ENCODE measurements at regions not wholly inside any gene's neighbourhood (a gene's known extent, or its start where the extent isn't known, plus 50 kb on each side); places are given as distances from the start of the nearest gene placed in this dataset.
"Not testable (repeated sequence)": the region's sequence is repeated elsewhere in the genome, so short reads cannot be mapped to it uniquely, and the experiment has no call there.

DNA sequence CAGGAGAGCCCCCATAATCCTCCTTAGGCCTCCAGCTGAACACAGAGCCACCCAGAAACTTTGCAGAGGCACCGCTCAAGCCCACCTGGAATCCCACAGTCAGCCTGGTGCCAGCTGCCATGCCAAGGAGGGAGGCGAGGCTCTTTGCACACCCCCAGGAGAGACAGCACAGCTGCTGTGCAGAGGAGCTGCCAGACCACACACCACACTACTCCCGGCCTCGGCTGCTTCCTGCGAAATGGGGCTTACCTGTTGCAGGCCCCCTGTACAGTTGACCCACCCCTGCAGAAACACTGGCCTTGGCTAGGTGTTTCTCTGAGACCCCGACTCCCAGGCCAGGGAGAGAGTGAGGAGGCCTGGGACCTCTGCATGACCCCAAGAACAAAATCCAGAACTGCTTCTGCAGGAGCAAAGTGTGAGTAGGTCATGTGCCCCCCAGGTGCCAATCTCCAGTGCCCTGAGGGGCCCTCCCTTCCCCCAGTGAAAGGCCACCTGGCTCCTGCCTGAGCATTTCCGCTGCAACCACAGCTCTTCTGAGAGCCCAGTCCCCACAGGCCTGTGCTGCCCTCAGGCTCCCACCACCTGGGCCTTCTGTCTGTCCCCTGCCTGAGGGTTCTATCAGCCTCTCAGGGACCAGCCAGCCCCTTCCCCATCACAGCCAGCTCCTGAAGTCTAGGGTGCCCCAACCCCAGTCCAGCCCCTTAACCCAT, 580.4 kb downstream of the UQCRFS1 start:
- DNase-seq (ENCODE audit: low spot score) = no peak

DNA sequence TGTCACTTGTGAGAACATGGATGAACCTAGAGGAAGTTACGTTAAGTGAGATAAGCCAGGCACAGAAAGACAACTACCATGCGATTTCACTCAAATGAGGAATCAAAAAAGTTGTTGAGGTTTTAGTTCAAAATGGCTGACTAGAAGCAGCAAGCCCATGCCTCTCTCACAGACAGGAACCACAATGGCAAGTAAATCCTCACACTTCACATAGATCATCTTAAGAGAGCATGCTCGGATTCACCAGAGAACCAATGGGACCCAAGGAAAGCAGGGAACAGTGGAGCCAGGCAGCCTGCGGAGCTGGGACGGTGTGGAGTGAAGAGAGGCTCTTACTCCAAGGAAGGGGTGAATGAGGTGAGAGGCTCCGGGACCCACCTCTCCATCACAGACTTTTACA, 581.0 kb downstream of the UQCRFS1 start:
- DNase-seq (ENCODE audit: low spot score) = no peak

DNA sequence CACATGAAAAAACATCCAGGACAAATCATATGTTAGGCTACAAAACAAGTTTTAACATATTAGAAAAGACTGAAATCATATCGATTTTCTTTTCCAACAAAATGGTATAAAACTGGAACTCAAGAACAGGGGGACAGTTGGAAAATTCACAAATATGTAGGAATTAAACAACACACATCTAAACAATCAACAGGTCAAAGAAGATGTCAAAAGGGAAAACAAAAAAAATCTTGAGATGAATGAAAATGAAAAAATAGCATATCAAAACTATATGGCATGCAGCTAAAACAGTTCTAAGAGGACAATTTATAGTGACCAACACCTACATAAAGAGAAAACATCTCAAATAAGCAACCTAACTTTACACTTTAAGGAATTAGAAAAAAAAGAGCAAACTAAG, 585.3 kb downstream of the UQCRFS1 start:
- DNase-seq (ENCODE audit: low spot score) = no peak

DNA sequence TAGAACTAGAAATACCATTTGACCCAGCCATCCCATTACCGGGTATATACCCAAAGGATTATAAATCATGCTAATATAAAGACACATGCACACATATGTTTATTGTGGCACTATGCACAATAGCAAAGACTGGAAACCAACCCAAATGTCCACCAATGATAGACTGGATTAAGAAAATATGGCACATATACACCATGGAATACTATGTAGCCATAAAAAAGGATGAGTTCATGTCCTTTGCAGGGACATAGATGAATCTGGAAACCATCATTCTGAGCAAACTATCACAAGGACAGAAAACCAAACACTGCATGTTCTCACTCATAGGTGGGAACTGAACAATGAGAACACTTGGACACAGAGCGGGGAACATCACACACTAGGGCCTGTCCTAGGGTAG, 586.5 kb downstream of the UQCRFS1 start:
- DNase-seq (ENCODE audit: low spot score) = not testable (repeated sequence)

GRCh38 chr19:28619816-28620429, 593.0 kb downstream of the UQCRFS1 start:
- DNase-seq (ENCODE audit: low spot score) = no peak

GRCh38 chr19:28618504-28618903, 594.4 kb downstream of the UQCRFS1 start:
- no peak for DNase-seq (ENCODE audit: low spot score)

- no peak for DNase-seq (ENCODE audit: low spot score)
These were observed 597.0 kb downstream of the UQCRFS1 start for GRCh38 chr19:28615966-28616365.

DNA sequence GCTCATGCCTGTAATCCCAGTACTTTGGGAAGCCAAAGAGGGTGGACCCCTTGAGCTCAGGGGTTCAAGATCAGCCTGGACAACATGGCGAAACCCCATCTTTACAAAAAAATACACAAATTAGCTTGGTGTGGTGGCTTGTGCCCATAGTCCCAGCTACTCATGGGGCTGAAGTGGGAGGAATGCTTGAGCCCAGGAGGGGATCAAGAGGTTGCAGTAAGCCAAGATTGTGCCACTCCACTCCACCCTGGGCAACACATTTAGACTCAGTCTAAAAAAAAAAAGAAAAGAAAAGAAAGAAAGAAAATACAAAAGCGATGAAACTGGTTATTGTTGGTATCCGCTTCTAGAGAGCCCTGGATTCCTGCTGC, 597.4 kb downstream of the UQCRFS1 start:
- no peak for DNase-seq (ENCODE audit: low spot score)

DNA sequence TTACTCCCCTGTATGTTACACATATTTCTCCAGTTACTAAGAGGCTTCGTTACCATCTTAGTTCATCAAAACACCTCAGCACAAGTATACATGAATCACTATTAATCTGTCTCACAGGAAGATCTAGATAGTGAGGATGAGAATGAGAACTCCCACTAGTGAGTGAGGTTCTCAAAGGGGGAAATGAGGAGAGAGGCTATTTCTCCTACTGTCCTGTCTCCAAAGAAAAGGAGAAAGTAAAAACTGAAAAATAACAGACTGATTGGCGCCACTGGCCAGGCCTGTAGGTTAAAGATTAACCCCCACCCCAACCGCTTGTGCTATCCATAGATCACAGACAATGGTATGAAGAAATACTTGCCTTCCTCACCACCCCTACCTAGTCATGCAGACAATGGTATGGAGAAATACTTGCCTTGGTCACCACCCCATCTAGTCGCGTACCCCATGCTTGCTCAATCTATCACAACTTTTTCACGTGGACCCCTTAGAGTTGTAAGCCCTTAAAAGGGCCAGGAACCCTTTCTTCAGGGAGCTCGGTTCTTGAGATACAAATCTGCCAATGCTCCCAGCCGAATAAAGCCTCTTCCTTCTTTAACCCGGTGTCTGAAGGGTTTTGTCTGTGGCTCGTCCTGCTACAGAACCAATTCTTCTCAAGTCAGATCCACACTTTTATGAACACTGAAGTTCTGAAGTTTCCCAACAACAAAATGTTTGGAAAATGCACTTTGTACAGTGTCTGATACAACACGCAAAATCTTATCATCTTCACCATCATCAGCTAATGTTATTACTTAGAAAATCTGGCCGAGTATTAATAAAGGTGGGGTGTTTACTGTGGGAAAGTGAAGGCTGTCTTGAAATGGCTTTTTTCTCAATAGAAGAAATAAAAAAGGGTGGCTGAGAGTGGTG, 598.1 kb downstream of the UQCRFS1 start:
- no peak for DNase-seq (ENCODE audit: low spot score)

DNA sequence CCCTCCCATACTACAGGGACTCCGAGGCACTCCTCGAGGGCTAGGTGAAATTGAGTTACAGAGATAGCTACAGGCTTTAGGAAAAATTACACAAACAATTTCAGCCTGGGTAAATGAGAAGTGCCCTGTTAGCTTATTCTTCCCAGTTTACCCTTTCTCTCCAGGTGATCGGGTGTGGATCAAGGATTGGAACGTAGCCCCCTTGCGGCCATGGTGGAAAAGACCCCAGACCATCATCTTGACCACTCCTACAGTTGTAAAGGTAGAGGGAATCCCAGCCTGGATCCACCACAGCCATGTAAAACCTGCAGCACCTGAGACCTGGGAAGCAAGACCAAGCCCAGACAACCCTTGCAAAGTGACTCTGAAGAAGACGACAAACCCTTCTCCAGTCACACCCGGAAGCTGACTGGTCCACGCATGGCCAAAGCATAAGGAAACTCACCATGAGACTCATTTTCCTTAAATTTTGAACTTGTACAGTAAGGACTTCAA, 600.6 kb downstream of the UQCRFS1 start:
- no peak for DNase-seq (ENCODE audit: low spot score)

- DNase-seq (ENCODE audit: low spot score) = not testable (repeated sequence)
These were observed 601.6 kb downstream of the UQCRFS1 start for GRCh38 chr19:28611227-28611914.

DNA sequence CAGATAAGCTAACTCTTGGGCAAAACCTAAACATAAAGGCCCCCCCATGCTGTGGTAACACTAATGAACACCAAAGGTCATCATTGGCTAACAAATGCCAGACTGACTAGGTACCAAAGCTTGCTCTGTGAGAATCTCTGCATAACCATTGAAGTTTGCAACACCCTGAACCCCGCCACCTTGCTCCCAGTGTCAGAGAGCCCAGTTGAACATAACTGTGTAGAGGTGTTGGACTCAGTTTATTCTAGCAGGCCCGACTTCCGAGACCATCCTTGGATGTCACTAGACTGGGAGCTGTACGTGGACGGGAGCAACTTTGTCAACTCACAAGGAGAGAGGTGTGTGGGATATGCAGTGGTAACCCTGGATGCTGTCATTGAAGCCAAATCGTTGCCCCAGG, 602.2 kb downstream of the UQCRFS1 start:
- DNase-seq (ENCODE audit: low spot score) = no peak

DNA sequence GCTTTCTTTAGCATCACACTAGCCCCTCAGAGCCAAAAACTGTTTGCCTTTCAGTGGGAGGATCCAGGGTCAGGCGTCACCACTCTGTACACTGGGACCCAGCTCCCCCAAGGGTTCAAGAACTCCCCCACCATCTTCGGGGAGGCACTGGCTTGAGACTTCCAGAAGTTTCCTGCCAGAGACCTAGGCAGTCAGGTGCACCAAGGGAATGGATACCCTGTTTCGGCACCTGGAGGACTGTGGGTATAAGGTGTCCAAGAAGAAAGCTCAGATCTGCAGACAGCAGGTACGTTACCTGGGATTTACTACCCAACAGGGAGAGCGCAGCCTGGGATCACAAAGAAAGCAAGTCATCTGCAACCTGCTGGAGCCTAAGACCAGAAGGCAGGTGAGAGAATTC, 603.0 kb downstream of the UQCRFS1 start:
- DNase-seq (ENCODE audit: low spot score) = no peak

DNA sequence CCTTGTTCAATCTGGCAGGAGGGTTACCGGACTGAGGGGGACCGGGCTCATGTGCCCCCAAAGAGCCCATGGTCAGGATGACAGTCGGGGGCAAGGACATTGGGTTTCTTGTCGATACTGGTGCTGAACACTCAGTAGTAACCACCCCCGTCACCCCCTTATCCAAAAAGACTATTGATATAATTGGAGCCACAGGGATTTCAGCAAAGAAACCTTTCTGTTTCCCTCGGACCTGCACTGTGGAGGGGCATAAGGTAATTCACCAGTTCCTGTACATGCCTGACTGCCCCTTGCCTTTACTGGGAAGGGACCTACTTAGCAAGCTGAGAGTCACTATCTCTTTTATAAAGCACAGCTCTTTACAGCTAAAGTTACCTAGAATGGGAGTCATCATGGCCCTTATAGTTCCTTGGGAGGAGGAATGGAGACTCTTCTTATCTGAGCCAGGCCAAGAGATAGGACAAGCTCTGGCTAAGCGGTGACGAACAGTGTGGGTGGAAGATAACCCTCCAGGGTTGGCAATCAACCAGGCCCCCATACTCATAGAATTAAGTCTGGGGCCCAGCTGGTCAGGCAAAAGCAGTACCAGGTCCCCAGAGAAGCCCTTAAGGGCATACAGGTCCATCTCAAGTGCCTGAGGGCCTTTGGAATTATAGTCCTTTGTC, 603.7 kb downstream of the UQCRFS1 start:
- no peak for DNase-seq (ENCODE audit: low spot score)

DNA sequence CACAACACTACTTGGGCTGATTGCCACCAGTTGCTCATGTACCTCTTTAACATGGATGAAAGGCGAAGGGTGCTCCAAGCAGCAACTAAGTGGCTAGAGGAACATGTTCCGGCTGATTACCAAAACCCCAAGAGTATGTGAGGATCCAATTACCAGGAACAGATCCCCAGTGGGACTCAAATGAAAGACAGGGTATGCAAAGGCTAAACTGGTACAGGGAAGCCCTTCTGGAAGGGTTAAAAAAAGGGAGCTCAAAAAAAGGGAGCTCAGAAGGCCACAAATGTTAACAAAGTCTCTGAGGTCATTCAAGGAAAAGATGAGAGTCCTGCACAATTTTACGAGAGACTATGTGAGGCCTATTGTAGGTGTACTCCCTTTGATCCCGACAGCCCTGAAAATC, 604.7 kb downstream of the UQCRFS1 start:
- no peak for DNase-seq (ENCODE audit: low spot score)

DNA sequence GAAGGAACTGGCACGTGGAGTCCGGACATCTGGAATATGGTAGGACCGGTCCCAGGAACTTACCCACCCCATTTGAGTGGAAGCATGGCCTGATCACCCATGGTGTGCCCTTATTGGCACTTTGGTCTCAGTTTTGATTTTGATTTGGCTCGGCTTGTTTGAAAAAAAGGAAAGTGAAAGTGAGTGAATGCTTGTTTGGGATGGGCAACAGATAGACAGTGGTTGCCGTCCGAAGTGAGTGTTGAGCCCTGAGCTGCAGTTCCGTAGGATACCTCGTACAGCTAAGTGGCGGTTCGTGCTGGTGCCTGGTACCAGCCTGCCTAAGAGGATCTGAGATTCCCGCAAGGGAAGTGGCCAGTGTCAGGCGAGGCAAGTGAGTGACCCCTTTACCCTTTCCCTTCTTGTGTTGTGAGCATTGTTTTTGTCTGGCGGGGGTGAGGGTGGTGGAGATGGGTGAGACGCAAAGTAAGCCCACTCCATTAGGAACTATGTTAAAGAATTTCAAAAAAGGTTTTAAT, 605.8 kb downstream of the UQCRFS1 start:
- no peak for DNase-seq (ENCODE audit: low spot score)

DNA sequence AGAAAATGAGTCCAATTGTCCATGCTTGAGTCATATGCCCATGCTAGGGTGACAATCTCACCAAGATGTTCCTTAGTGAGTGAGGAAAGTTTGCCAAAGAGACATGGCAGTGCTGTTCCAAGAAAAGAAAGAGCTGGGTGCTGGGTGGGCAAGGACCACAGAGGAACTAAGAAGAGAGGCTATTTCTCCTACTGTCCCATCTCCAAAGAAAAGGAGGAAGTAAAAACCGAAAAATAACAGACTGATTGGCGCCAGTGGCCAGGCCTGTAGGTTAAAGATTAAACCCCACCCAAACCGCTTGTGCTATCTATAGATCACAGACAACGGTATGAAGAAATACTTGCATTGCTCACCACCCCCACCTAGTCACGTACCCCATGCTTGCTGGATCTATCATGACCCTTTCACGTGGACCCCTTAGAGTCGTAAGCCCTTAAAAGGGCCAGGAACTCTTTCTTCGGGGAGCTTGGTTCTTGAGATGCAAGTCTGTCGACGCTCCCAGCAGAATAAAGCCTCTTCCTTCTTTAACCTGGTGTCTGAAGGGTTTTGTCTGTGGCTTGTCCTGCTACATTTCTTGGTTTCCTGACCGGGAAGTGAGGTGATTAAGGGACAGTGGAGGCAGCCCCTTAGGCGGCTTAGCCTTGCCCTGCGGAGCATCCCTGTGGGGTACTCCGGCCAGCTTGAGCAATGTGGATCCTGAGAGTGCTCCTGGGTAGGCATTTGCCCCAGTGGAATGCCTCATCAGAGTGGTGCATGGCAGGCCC, 606.5 kb downstream of the UQCRFS1 start:
- no peak for DNase-seq (ENCODE audit: low spot score)

DNA sequence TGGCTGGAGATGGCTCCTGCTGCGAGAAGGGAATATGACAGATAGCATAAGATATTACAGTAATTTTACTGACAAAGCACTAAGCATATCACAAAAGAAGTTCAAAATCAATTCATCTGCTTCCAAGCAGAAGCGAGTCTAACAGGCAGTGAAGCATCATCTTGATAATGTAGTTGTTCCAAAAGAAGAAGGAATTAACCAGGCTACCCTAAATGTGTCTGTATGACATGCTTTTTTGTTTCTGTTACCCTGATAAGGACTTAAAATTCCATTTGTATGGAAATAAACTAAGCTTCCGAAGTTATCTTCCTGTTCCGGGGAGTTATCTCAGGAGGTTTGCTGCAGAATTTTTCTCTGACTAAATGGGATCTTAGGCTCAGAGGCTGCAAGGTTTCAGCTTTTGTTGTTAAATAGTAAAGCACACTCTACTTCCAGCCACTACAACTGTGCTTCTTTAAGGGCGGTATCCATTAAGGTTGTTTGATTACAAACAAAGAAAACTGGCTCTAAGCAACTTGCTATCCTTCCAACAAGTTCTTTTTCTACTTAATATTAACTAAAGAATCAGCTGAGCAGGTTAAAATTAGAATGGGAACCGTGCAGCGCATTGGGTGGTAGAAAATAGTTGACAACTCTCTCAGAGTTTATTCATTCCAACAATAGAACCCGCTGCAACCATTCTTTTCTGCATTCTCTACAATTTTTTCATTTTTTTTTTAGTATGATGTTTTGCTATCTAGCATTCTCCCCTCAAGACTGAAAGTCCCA, 607.3 kb downstream of the UQCRFS1 start:
- DNase-seq (ENCODE audit: low spot score) = no peak

DNA sequence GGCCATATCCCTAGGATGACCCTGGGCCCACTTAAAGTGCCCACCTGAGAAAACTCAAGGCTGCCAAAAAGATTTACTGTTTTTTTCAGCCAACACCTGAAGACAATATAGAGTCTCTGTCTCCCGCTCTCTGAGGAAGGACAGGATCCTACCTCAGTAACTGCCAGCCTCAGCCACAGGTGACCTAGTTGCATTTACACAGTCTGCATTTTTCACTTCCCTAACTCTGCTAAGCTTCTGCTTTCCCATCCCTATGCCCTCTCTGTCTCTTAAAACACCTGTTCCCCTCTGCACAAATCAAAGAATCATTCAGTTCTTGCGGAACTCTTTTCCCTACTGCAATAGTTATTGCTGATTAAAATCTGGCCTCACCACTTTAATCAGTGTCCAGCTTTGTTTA, 609.5 kb downstream of the UQCRFS1 start:
- no peak for DNase-seq (ENCODE audit: low spot score)

Data from putamen (tissue), 1 donor.